Epithelial cell of proximal tubule (primary cell): ENCODE measurements at regions not wholly inside any gene's neighbourhood (a gene's known extent, or its start where the extent isn't known, plus 50 kb on each side); places are given as distances from the start of the nearest gene placed in this dataset.

Experiments used
- DNase-seq: peaks from one replicate; pipeline ENCODE4 v3.0.0-alpha.2; 2011; ENCODE audit warnings: low read depth
- H3K4me3 ChIP-seq: 2 replicates; pipeline ENCODE4 v1.5.1; 2011; ENCODE audit warnings: low read depth, mild to moderate bottlenecking, low read length
- TF ChIP-seq, protein P1 (sequence below): conservative IDR thresholded peaks from 2 replicates; pipeline ENCODE4 v1.5.1; 2012; ENCODE audit warnings: low read depth, mild to moderate bottlenecking, low read length

DNA sequence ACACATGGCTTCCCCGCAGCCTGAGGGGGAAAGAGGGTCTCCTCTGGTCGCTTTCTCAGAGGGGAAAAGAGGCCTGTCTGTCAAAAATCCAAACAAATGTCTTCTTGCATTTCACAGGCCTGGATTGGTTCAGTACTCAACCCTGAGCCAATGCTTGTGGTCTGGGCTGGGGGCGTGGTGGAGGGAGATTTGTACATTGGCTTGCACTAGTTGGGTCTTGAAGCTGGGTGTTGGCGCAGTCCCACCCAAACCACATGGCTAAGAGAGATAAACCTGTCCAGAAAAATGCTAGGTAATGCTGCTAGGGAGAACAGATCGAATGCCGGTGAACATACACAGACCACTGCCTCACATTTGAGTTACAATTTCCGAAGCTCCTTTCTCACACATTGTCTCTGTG lies 461.6 kb downstream of the MED13L start:
- DNase-seq = no peak
- TF ChIP-seq, protein P1, sequence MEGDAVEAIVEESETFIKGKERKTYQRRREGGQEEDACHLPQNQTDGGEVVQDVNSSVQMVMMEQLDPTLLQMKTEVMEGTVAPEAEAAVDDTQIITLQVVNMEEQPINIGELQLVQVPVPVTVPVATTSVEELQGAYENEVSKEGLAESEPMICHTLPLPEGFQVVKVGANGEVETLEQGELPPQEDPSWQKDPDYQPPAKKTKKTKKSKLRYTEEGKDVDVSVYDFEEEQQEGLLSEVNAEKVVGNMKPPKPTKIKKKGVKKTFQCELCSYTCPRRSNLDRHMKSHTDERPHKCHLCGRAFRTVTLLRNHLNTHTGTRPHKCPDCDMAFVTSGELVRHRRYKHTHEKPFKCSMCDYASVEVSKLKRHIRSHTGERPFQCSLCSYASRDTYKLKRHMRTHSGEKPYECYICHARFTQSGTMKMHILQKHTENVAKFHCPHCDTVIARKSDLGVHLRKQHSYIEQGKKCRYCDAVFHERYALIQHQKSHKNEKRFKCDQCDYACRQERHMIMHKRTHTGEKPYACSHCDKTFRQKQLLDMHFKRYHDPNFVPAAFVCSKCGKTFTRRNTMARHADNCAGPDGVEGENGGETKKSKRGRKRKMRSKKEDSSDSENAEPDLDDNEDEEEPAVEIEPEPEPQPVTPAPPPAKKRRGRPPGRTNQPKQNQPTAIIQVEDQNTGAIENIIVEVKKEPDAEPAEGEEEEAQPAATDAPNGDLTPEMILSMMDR = no peak
- H3K4me3 ChIP-seq = no peak overlapping the region

- DNase-seq = no peak
- H3K4me3 ChIP-seq = no peak overlapping the region
- TF ChIP-seq, protein P1 = no peak
Observed at GRCh38 chr12:115813256-115813655, 464.2 kb downstream of the MED13L start.

DNA sequence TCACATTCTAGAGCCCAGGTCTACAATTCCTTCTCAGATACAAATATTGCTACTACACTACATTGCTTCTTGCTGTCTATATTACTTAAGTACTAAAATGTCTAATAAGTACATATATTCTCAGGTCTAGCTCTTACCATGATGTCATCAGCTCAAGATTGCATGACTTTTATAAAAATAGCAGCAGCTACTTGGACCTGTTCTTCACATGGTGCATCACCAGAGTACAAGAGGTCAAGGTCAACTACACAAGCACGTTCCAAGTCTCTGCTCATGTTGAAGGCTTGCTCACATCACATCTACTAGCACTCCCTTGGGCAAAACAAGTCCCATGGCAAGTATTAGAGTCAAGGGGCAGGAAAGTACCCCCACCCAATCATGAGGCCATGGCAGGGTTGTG lies 465.6 kb downstream of the MED13L start:
- TF ChIP-seq, protein P1 = no peak

DNA sequence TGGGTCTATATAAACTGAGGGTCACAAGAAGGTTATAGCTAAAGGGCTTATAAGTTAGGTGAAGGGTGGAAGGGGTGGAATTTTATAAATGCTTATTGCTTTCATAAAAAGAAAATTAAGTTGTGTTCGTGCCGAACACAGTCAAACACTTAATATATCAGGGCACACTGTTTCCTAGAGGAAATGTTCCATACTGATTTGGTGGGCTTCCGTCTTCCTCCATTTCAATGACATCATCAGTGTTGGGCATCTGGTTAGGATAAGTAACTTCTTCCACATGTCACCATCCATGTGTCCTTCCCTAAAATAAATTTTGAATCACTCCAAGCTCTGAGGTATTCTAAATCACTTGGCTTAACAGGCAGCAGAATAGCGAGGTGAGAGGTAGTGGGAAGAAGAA lies 466.4 kb downstream of the MED13L start:
- TF ChIP-seq, protein P1 = no peak
- DNase-seq = no peak
- H3K4me3 ChIP-seq = no peak overlapping the region

More for the DNA sequence above, 465.6 kb downstream of the MED13L start:
- no peak overlapping the region for H3K4me3 ChIP-seq
- no peak for DNase-seq

- DNase-seq = no peak
- no peak overlapping the region for H3K4me3 ChIP-seq
- TF ChIP-seq, protein P1 = no peak
Observed at GRCh38 chr12:115810122-115810901, 467.2 kb downstream of the MED13L start.

- DNase-seq = no peak
- no peak overlapping the region for H3K4me3 ChIP-seq
- TF ChIP-seq, protein P1 = no peak
Observed at GRCh38 chr12:115806000-115806399, 471.5 kb downstream of the MED13L start.

- TF ChIP-seq, protein P1 = no peak
- no peak for DNase-seq
- H3K4me3 ChIP-seq = no peak overlapping the region
Observed at GRCh38 chr12:115802767-115803166, 474.7 kb downstream of the MED13L start.
